Kidney epithelial cell (primary cell): ENCODE measurements at regions not wholly inside any gene's neighbourhood (a gene's known extent, or its start where the extent isn't known, plus 50 kb on each side); places are given as distances from the start of the nearest gene placed in this dataset.

Experiments
- DNase-seq: peaks from one replicate; pipeline ENCODE4 v3.0.0-alpha.2; 2010; ENCODE audit warnings: low read depth
- H3K27me3 ChIP-seq: 2 replicates; pipeline ENCODE4 v1.6.0; 2011; ENCODE audit warnings: low read length; ENCODE audit not compliant: control insufficient read depth, insufficient read depth
- H3K36me3 ChIP-seq: 2 replicates; pipeline ENCODE4 v1.5.1; 2011; ENCODE audit warnings: low read length; ENCODE audit not compliant: control insufficient read depth, insufficient read depth
- H3K4me3 ChIP-seq: 2 replicates; pipeline ENCODE4 v1.5.1; 2011; ENCODE audit warnings: low read depth, mild to moderate bottlenecking, control low read depth, low read length
- CTCF ChIP-seq: IDR thresholded peaks from 2 replicates; pipeline ENCODE4 v1.5.1; 2011; ENCODE audit warnings: mild to moderate bottlenecking, moderate library complexity, low read length, control low read depth, inconsistent platforms; ENCODE audit not compliant: insufficient read depth, poor library complexity, severe bottlenecking

- peaks cover 14% of the 10 kb centered on the region for H3K27me3 ChIP-seq
Measured at GRCh38 chr1:63073309-63074306, 248.8 kb upstream of the FOXD3 start.

GRCh38 chr1:63074321-63074720 lies 248.0 kb upstream of the FOXD3 start:
- H3K36me3 ChIP-seq = no peaks in the 10 kb centered on the region
- no peak for DNase-seq
- peak overlapping the region; percentile 37 for H3K4me3 ChIP-seq
- no peak for TF ChIP-seq CTCF
- H3K27me3 ChIP-seq = peaks cover 14% of the 10 kb centered on the region

More at GRCh38 chr1:63073309-63074306, 248.8 kb upstream of the FOXD3 start:
- peak; percentile 60 for TF ChIP-seq CTCF
- Histone ChIP-seq H3K4me3 (peak overlapping the region; percentile 37), H3K36me3 (no peaks in the 10 kb centered on the region)
- DNase-seq = no peak

GRCh38 chr1:63082766-63083165 lies 239.6 kb upstream of the FOXD3 start:
- no peaks in the 10 kb centered on the region for H3K27me3 ChIP-seq
- DNase-seq = no peak

GRCh38 chr1:63087966-63088365 lies 234.4 kb upstream of the FOXD3 start:
- Histone ChIP-seq H3K4me3 (no peak overlapping the region), H3K27me3 (no peaks in the 10 kb centered on the region), H3K36me3 (no peaks in the 10 kb centered on the region)
- peak; percentile 21 for TF ChIP-seq CTCF
- DNase-seq = peak; percentile 5

More at GRCh38 chr1:63082766-63083165, 239.6 kb upstream of the FOXD3 start:
- TF ChIP-seq CTCF = no peak
- no peak overlapping the region for H3K4me3 ChIP-seq
- no peaks in the 10 kb centered on the region for H3K36me3 ChIP-seq

- no peak for TF ChIP-seq CTCF
- Histone ChIP-seq H3K36me3 (no peaks in the 10 kb centered on the region), H3K4me3 (no peak overlapping the region), H3K27me3 (no peaks in the 10 kb centered on the region)
- no peak for DNase-seq
Measured at GRCh38 chr1:63099188-63099587, 223.2 kb upstream of the FOXD3 start.
